Endothelial cell of umbilical vein (primary cell): ENCODE measurements at regions not wholly inside any gene's neighbourhood (a gene's known extent, or its start where the extent isn't known, plus 50 kb on each side); places are given as distances from the start of the nearest gene placed in this dataset.

Experiments used
- BruUV-seq: library from RNA; stranded (reverse); fragments of 400-500 nt; replicated peaks from 2 replicates; lab custom pipeline; 2021; lab: Mats Ljungman, UMichigan
- CTCF ChIA-PET: fragments of 300-600, 350-600 bp; sonication (Branson Sonifier 250); formaldehyde crosslinking; loops from one replicate; lab custom pipeline; 2021; ENCODE audit warnings: antibody characterized with exemption, inconsistent platforms; lab: Charles Lee
- POLR2A ChIA-PET: fragments of 300-600, 350-600 bp; sonication (Branson Sonifier 250); formaldehyde crosslinking; loops from one replicate; lab custom pipeline; 2021; ENCODE audit warnings: antibody characterized with exemption, inconsistent platforms; lab: Charles Lee
- DNase-seq: peaks from one replicate; pipeline ENCODE4 v3.0.0-alpha.2; 2011; ENCODE audit warnings: low read depth, low spot score
- FAIRE-seq: peaks from 2 replicates; lab custom pipeline; 2011; peaks lifted over from hg19 to GRCh38; lab: Jason Lieb, UNC
- H2AFZ ChIP-seq: 2 replicates; pipeline ENCODE4 v1.6.0; 2012; ENCODE audit warnings: low read depth, low read length, control low read depth, inconsistent platforms
- H3K27ac ChIP-seq: 2 replicates; pipeline ENCODE4 v1.5.1; 2011; ENCODE audit warnings: low read depth, mild to moderate bottlenecking, control low read depth, low read length, moderate library complexity; ENCODE audit not compliant: insufficient read depth
- H3K27me3 ChIP-seq, 2 experiments: 2 replicates each; pipeline versions ENCODE4 v1.6.0 to v1.6.1; 2011; ENCODE audit warnings: low read length in 2 of 2, mixed read lengths in 1 of 2; ENCODE audit not compliant: control insufficient read depth in 2 of 2, insufficient read depth in 2 of 2
- H3K36me3 ChIP-seq, 2 experiments: 2 replicates in 1 of 2; 3 replicates in 1 of 2; pipeline ENCODE4 v1.5.1; 2011; ENCODE audit warnings: low read length in 2 of 2, mild to moderate bottlenecking in 1 of 2, moderate library complexity in 1 of 2; ENCODE audit not compliant: control insufficient read depth in 2 of 2, insufficient read depth in 2 of 2; ENCODE audit errors: extremely low read depth in 1 of 2
- H3K4me1 ChIP-seq: 3 replicates; pipeline ENCODE4 v1.5.1; 2011; ENCODE audit warnings: mild to moderate bottlenecking, low read length; ENCODE audit not compliant: control insufficient read depth, insufficient read depth; ENCODE audit errors: extremely low read depth
- H3K4me2 ChIP-seq: 2 replicates; pipeline ENCODE4 v1.6.1; 2011; ENCODE audit warnings: low read length, control low read depth, mixed read lengths; ENCODE audit not compliant: insufficient read depth
- H3K4me3 ChIP-seq, 3 experiments: fragments of 200-600 bp in 1 of 3; sonication (generic), shearing (Covaris generic) in 1 of 3; replicated peaks in 1 of 3; 2 replicates each; pipeline ENCODE4 v1.5.1; 2011 to 2016; ENCODE audit warnings: control low read depth in 3 of 3, low read length in 3 of 3, mild to moderate bottlenecking in 2 of 3, inconsistent platforms in 1 of 3, low read depth in 1 of 3, moderate library complexity in 1 of 3; ENCODE audit not compliant: insufficient read depth in 1 of 3
- H3K79me2 ChIP-seq: 2 replicates; pipeline ENCODE4 v1.6.0; 2012; ENCODE audit warnings: low read length, inconsistent platforms; ENCODE audit not compliant: control insufficient read depth, insufficient read depth
- H3K9ac ChIP-seq: replicated peaks from 2 replicates; pipeline ENCODE3; 2011; ENCODE audit warnings: low read length, control low read depth; ENCODE audit not compliant: insufficient read depth; ENCODE audit errors: extremely low read depth
- H3K9me1 ChIP-seq: replicated peaks from 3 replicates; pipeline ENCODE4 v1.6.0; 2011; ENCODE audit warnings: mild to moderate bottlenecking, low read length; ENCODE audit not compliant: control insufficient read depth, insufficient read depth; ENCODE audit errors: extremely low read depth
- H3K9me3 ChIP-seq: replicated peaks from 2 replicates; pipeline ENCODE4 v1.5.1; 2012; ENCODE audit warnings: low read length, inconsistent platforms; ENCODE audit not compliant: control insufficient read depth, insufficient read depth
- H4K20me1 ChIP-seq: replicated peaks from 2 replicates; pipeline ENCODE3; 2011; ENCODE audit warnings: mild to moderate bottlenecking, low read length; ENCODE audit not compliant: control insufficient read depth, insufficient read depth; ENCODE audit errors: extremely low read depth
- EZH2 ChIP-seq: IDR thresholded peaks from 2 replicates; pipeline ENCODE4 v1.6.1; 2012; ENCODE audit warnings: borderline replicate concordance, low read depth, mild to moderate bottlenecking, moderate library complexity, low read length, inconsistent platforms; ENCODE audit not compliant: severe bottlenecking
- FOS ChIP-seq: IDR thresholded peaks from 2 replicates; pipeline ENCODE4 v1.6.1; 2011; ENCODE audit warnings: mild to moderate bottlenecking, low read length, moderate library complexity, borderline replicate concordance; ENCODE audit not compliant: insufficient read depth
- GATA2 ChIP-seq: IDR thresholded peaks from 2 replicates; pipeline ENCODE4 v1.7.0; 2011; ENCODE audit warnings: low read depth, mild to moderate bottlenecking, moderate library complexity, mixed read lengths, low read length; ENCODE audit not compliant: insufficient read length, insufficient read depth
- JUN ChIP-seq: IDR thresholded peaks from 2 replicates; pipeline ENCODE4 v1.6.1; 2011; ENCODE audit warnings: borderline replicate concordance, low read depth; ENCODE audit not compliant: insufficient read length, insufficient read depth
- MAX ChIP-seq: IDR thresholded peaks from 2 replicates; pipeline ENCODE4 v1.6.1; 2011; ENCODE audit not compliant: insufficient read depth, insufficient read length
- MYC ChIP-seq: IDR thresholded peaks from one replicate; pipeline ENCODE4 v1.6.1; 2011; ENCODE audit warnings: mild to moderate bottlenecking, low read depth, low read length
- POLR2A ChIP-seq: IDR thresholded peaks from 2 replicates; pipeline ENCODE4 v1.6.1; 2012; ENCODE audit warnings: low read depth, mild to moderate bottlenecking, control low read depth, low read length
- POLR2AphosphoS5 ChIP-seq: IDR thresholded peaks from 2 replicates; pipeline ENCODE4 v1.6.1; 2012; ENCODE audit warnings: low read depth, mild to moderate bottlenecking, control low read depth, low read length, moderate library complexity; ENCODE audit not compliant: insufficient read depth
- dilution Hi-C: fragments of 300-500 bp; cut with MboI; formaldehyde crosslinking; loops from one replicate; pipeline ENCODE4 v1.15.0; 2019; ENCODE audit warnings: low sequenced_read_pairs; ENCODE audit not compliant: extremely low pct_ligation_motif_present
- intact Hi-C: fragments of 100-400 bp; cut with micrococcal nuclease; formaldehyde crosslinking; loops from one replicate; pipeline ENCODE4 v1.10.0; 2022
- TF ChIP-seq, protein P1 (sequence below), 2 donors: IDR thresholded peaks; 1 replicate in 1 of 2; 2 replicates in 1 of 2; pipeline ENCODE4 v1.5.1; 2011; ENCODE audit warnings: low read length in 2 of 2, mild to moderate bottlenecking in 2 of 2, moderate library complexity in 2 of 2, control low read depth in 1 of 2, inconsistent platforms in 1 of 2, low read depth in 1 of 2; ENCODE audit not compliant: insufficient read depth in 1 of 2; ENCODE audit errors: extremely low read depth in 1 of 2

- no peak for DNase-seq
- Histone ChIP-seq H2AFZ (no peak overlapping the region), H3K9me3 (no peaks in the 10 kb centered on the region), H3K4me1 (no peaks in the 10 kb centered on the region), H3K36me3 (no peaks in the 10 kb centered on the region), H3K27ac (no peak overlapping the region), H3K4me2 (no peak overlapping the region), H3K9ac (no peak overlapping the region), H4K20me1 (no peaks in the 10 kb centered on the region), H3K4me3 (no peak overlapping the region), H3K79me2 (no peaks in the 10 kb centered on the region), H3K27me3 (no peaks in the 10 kb centered on the region), H3K9me1 (no peaks in the 10 kb centered on the region)
- FAIRE-seq, result no peak
- TF ChIP-seq POLR2AphosphoS5 (no peak), POLR2A (no peak), MAX (no peak), JUN (no peak), GATA2 (no peak), FOS (no peak), MYC (no peak), EZH2 (no peak)
- TF ChIP-seq, protein P1, sequence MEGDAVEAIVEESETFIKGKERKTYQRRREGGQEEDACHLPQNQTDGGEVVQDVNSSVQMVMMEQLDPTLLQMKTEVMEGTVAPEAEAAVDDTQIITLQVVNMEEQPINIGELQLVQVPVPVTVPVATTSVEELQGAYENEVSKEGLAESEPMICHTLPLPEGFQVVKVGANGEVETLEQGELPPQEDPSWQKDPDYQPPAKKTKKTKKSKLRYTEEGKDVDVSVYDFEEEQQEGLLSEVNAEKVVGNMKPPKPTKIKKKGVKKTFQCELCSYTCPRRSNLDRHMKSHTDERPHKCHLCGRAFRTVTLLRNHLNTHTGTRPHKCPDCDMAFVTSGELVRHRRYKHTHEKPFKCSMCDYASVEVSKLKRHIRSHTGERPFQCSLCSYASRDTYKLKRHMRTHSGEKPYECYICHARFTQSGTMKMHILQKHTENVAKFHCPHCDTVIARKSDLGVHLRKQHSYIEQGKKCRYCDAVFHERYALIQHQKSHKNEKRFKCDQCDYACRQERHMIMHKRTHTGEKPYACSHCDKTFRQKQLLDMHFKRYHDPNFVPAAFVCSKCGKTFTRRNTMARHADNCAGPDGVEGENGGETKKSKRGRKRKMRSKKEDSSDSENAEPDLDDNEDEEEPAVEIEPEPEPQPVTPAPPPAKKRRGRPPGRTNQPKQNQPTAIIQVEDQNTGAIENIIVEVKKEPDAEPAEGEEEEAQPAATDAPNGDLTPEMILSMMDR (IDR thresholded peaks at IDR 0.05; ENCODE audit: extremely low read depth in 1 of 2, insufficient read depth in 1 of 2, low read depth in 1 of 2, low read length in 2 of 2), result no peak
- BruUV-seq, result no TSS peak
- dilution Hi-C loops (no loop called here), intact Hi-C loops (no loop called here)
- ChIA-PET CTCF (no interaction called here), POLR2A (no interaction called here)
Observed at GRCh38 chr2:114046373-114046772, 156.5 kb downstream of the ACTR3 start.
